ENCODE measurements at regions not wholly inside any gene's neighbourhood (a gene's known extent, or its start where the extent isn't known, plus 50 kb on each side); places are given as distances from the start of the nearest gene placed in this dataset.
"Not testable (repeated sequence)": the region's sequence is repeated elsewhere in the genome, so short reads cannot be mapped to it uniquely, and the experiment has no call there.

DNA sequence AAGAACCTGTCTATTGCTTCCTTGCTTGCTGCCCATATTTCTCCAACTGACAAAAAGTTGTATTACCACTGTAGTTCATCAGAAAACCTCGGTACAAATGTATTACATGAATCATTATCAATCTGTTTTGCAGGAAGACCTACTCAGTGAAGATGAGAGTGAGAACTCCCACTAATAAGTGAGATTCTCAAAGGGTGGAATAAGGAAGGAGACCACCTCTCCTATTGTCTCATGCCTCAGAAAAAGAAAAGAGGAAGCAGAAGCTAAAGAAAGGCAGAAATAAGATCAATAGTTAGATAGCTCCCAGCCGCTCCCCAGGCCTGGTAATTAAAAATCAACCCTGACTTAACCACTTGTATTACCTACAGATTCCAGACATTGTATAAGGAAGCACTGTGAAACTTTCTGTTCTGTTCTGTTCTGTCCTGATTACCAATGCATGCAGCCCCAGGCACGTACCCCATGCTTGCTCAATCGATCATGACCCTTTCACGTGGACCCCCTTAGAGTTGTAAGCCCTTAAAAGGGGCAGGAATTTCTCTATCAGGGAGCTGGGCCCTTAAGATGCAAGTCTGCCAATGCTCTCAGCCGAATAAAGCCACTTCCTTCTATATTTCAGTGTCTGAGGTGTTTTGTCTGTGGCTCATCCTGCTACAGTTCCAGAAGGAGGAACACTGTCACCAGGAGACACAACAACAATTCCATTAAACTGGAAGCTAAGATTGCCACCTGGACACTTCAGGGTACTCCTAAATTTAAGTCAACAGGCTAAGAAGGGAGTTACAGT is 152.5 kb upstream of the COX7C start:
- TF ChIP-seq, protein P1, sequence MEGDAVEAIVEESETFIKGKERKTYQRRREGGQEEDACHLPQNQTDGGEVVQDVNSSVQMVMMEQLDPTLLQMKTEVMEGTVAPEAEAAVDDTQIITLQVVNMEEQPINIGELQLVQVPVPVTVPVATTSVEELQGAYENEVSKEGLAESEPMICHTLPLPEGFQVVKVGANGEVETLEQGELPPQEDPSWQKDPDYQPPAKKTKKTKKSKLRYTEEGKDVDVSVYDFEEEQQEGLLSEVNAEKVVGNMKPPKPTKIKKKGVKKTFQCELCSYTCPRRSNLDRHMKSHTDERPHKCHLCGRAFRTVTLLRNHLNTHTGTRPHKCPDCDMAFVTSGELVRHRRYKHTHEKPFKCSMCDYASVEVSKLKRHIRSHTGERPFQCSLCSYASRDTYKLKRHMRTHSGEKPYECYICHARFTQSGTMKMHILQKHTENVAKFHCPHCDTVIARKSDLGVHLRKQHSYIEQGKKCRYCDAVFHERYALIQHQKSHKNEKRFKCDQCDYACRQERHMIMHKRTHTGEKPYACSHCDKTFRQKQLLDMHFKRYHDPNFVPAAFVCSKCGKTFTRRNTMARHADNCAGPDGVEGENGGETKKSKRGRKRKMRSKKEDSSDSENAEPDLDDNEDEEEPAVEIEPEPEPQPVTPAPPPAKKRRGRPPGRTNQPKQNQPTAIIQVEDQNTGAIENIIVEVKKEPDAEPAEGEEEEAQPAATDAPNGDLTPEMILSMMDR (IDR thresholded peaks at IDR 0.05; ENCODE audit: low read depth, low read length, missing control alignments), result no peak
- in situ Hi-C loops (cut with HindIII; ENCODE audit: low sequenced_read_pairs), result no loop called here
- no peak for DNase-seq (ENCODE audit: low read depth)
- no peak overlapping the region for H3K4me3 ChIP-seq (ENCODE audit: low read depth, low read length)

DNA sequence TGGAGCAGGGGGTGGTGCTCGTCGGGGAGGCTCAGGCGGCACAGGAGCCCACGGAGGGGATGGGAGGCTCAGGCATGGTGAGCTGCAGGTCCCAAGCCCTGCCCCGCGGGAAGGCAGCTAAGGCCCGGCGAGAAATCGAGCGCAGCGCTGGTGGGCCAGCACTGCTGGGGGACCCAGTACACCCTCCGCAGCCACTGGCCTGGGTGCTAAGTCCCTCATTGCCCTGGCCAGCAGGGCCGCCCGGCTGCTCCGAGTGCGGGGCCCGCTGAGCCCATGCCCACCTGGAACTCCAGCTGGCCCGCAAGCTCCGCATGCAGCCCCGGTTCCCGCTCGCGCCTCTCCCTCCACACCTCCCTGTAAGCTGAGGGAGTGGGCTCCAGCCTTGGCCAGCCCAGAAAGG is 151.0 kb upstream of the COX7C start:
- DNase-seq (ENCODE audit: low read depth); H3K4me3 ChIP-seq (ENCODE audit: low read depth, low read length); in situ Hi-C loops (cut with HindIII; ENCODE audit: low sequenced_read_pairs): not testable (repeated sequence)

DNA sequence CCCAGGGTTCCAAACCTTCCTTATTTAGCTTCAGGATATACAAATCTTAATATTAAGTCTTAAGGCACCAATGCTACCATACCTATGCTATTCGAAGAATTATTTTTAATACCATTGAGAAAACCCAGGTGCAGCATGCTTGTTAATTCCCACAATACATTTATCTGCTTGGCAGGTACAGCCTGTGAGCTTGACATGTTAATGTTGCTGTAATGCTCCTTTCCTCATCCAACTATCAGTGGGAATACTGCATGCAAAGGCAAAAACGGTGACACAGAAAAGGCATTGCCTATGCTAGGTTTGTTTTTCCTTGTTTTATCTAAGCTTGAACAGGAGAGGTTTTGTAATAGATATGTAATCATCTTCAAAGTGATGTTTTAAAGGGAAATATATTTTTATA is 135.7 kb upstream of the COX7C start:
- TF ChIP-seq, protein P1 (IDR thresholded peaks at IDR 0.05; ENCODE audit: low read depth, low read length, missing control alignments), result no peak
- no peak for DNase-seq (ENCODE audit: low read depth)
- in situ Hi-C loops (cut with HindIII; ENCODE audit: low sequenced_read_pairs), result no loop called here
- no peak overlapping the region for H3K4me3 ChIP-seq (ENCODE audit: low read depth, low read length)

DNA sequence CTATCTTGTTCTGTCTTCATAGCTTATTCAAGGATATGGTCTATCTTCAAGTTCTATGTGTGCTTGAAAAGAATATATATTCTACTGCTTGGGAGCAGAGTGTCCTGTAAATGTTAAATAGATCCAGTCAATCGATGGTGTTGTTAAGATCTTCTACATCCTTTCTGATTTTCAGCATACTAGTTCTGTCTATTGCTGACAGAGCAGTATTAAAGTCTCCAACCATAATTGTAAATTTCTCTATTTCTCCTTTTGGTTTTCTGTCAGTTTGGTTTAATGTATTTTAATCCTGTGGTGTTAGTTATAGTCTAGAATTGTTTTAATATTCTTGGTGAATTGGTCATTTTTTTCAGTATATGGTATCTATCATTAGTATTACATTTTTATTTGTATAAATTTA is 124.0 kb upstream of the COX7C start:
- in situ Hi-C loops (cut with HindIII; ENCODE audit: low sequenced_read_pairs), result no loop called here

DNA sequence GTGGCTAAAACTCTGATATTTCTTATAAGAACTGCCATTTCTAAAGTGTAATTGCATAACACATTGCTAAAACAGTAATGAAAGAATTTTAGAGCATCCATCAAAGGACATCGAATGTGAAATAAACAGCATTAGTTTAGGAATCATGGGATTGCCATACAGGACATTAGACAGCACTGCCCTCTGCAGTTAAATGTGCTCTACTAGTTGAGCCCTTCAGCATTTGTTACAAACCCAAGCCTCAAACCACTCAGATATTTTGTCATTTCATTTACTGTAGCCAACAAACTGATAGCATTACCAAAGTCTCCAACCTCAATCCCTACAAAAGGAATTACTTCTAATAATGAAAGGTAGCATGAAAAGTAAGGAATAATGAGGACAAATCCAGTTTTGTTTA is 116.8 kb upstream of the COX7C start:
- in situ Hi-C loops (cut with HindIII; ENCODE audit: low sequenced_read_pairs), result no loop called here
- no peak for DNase-seq (ENCODE audit: low read depth)
- TF ChIP-seq, protein P1 (IDR thresholded peaks at IDR 0.05; ENCODE audit: low read depth, low read length, missing control alignments), result peak; percentile 30
- H3K4me3 ChIP-seq (ENCODE audit: low read depth, low read length), result no peak overlapping the region

More for the DNA sequence above, 124.0 kb upstream of the COX7C start:
- DNase-seq (ENCODE audit: low read depth), result no peak
- no peak overlapping the region for H3K4me3 ChIP-seq (ENCODE audit: low read depth, low read length)
- TF ChIP-seq, protein P1 (IDR thresholded peaks at IDR 0.05; ENCODE audit: low read depth, low read length, missing control alignments), result no peak

DNA sequence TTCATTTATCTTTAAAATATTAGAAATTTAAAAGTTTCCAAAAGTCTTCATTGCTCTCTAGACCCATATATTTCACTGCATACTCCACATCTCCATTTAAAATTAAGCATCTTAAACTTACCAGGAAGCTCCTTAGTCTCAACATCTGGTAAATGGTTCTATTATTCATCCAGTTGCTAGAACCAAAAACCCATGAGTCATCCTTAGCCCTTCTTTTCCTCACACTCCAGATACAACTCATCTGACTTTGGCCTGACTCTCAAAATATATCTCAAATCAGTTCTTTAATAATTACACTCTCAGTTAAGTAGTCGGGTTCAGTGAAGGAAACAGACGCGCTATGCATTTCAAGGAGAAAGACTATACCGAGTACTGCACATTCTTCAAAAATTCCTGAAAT is 110.2 kb upstream of the COX7C start:
- no peak overlapping the region for H3K4me3 ChIP-seq (ENCODE audit: low read depth, low read length)
- TF ChIP-seq, protein P1 (IDR thresholded peaks at IDR 0.05; ENCODE audit: low read depth, low read length, missing control alignments), result no peak
- no peak for DNase-seq (ENCODE audit: low read depth)
- in situ Hi-C loops (cut with HindIII; ENCODE audit: low sequenced_read_pairs), result no loop called here

DNA sequence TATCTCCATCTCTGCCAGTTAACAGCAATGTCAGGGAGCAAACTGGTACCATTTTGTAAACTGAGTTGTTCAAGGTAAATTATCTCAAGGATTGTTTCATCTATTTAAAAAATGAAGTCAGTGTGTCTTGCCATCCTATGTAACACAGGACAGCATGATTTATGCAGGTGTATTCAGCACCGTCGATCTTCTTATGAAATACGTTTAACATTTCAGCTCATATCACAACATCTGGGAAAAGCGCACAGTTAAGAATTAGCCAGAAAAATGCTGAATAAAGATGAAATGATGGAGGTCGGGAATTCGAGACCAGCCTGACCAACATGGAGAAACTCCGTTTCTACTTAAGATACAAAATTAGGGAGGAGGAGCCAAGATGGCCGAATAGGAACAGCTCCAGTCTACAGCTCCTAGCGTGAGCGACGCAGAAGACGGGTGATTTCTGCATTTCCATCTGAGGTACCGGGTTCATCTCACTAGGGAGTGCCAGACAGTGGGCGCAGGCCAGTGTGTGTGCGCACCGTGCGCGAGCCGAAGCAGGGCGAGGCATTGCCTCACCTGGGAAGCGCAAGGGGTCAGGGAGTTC is 107.3 kb upstream of the COX7C start:
- H3K4me3 ChIP-seq (ENCODE audit: low read depth, low read length); DNase-seq (ENCODE audit: low read depth); in situ Hi-C loops (cut with HindIII; ENCODE audit: low sequenced_read_pairs): not testable (repeated sequence)
